GM18508 (cell line): ENCODE measurements at regions not wholly inside any gene's neighbourhood (a gene's known extent, or its start where the extent isn't known, plus 50 kb on each side); places are given as distances from the start of the nearest gene placed in this dataset.

Experiments
- ATAC-seq: cut with Tn5 transposase; IDR thresholded peaks from one replicate; pipeline ENCODE4 v1.9.1; 2021; ENCODE audit warnings: moderate number of reproducible peaks; ENCODE audit not compliant: insufficient read depth, unreplicated experiment

GRCh38 chr19:32174386-32175113 is 170.9 kb upstream of the ZNF507 start:
- no peak for ATAC-seq

GRCh38 chr19:32176591-32176990 is 168.8 kb upstream of the ZNF507 start:
- ATAC-seq: no peak

GRCh38 chr19:32177686-32178085 is 167.7 kb upstream of the ZNF507 start:
- ATAC-seq: no peak

- no peak for ATAC-seq
Observed at GRCh38 chr19:32178401-32178800, 167.0 kb upstream of the ZNF507 start.

GRCh38 chr19:32178956-32179355 is 166.5 kb upstream of the ZNF507 start:
- no peak for ATAC-seq

- no peak for ATAC-seq
Observed at GRCh38 chr19:32181216-32181920, 164.0 kb upstream of the ZNF507 start.

GRCh38 chr19:32186542-32187330 is 158.7 kb upstream of the ZNF507 start:
- no peak for ATAC-seq

- ATAC-seq: no peak
Observed at GRCh38 chr19:32188921-32189320, 156.5 kb upstream of the ZNF507 start.

GRCh38 chr19:32189956-32190706 is 155.3 kb upstream of the ZNF507 start:
- ATAC-seq: no peak

GRCh38 chr19:32191921-32192320 is 153.5 kb upstream of the ZNF507 start:
- ATAC-seq: no peak

- no peak for ATAC-seq
Observed at GRCh38 chr19:32195706-32196610, 149.5 kb upstream of the ZNF507 start.

GRCh38 chr19:32196690-32197420 is 148.6 kb upstream of the ZNF507 start:
- no peak for ATAC-seq

GRCh38 chr19:32197896-32198882 is 147.2 kb upstream of the ZNF507 start:
- ATAC-seq: no peak

GRCh38 chr19:32199501-32200040 is 145.8 kb upstream of the ZNF507 start:
- ATAC-seq: no peak

GRCh38 chr19:32200312-32201038 is 144.9 kb upstream of the ZNF507 start:
- ATAC-seq: no peak

GRCh38 chr19:32201211-32201610 is 144.2 kb upstream of the ZNF507 start:
- no peak for ATAC-seq

GRCh38 chr19:32201636-32202051 is 143.8 kb upstream of the ZNF507 start:
- no peak for ATAC-seq
